ACC112 (cell line): ENCODE measurements at regions not wholly inside any gene's neighbourhood (a gene's known extent, or its start where the extent isn't known, plus 50 kb on each side); places are given as distances from the start of the nearest gene placed in this dataset.

Source experiments
- H2AFZ ChIP-seq: fragments of 200-600 bp; sonication (generic); one replicate; pipeline ENCODE4 v1.6.0; 2017; ENCODE audit warnings: antibody characterized with exemption, low read length; ENCODE audit not compliant: unreplicated experiment
- H3K27ac ChIP-seq: fragments of 200-600 bp; sonication (generic); 2 replicates; pipeline ENCODE4 v1.5.1; 2014; ENCODE audit warnings: low read depth, mild to moderate bottlenecking, antibody characterized with exemption, low read length, moderate library complexity
- H3K27me3 ChIP-seq: fragments of 200-600 bp; sonication (generic); 2 replicates; pipeline ENCODE4 v1.6.1; 2014; ENCODE audit warnings: mild to moderate bottlenecking, antibody characterized with exemption, low read length, moderate library complexity, mixed read lengths; ENCODE audit not compliant: insufficient read depth
- H3K36me3 ChIP-seq: fragments of 200-600 bp; sonication (generic); 2 replicates; pipeline ENCODE4 v1.6.1; 2016; ENCODE audit warnings: mild to moderate bottlenecking, antibody characterized with exemption, low read length, moderate library complexity, mixed read lengths; ENCODE audit not compliant: insufficient read depth
- H3K4me1 ChIP-seq: fragments of 200-600 bp; sonication (generic); one replicate; pipeline ENCODE4 v1.6.1; 2016; ENCODE audit warnings: low read length, mixed read lengths; ENCODE audit not compliant: insufficient read depth, unreplicated experiment, control insufficient read depth
- H3K4me3 ChIP-seq: fragments of 200-600 bp; sonication (generic); 2 replicates; pipeline ENCODE4 v1.5.1; 2014; ENCODE audit warnings: mild to moderate bottlenecking, low read depth, low read length
- H3K79me2 ChIP-seq: fragments of 200-600 bp; sonication (generic); one replicate; pipeline ENCODE4 v1.6.0; 2016; ENCODE audit warnings: low read length; ENCODE audit not compliant: control insufficient read depth, unreplicated experiment, insufficient read depth

- Histone ChIP-seq H3K79me2 (no peaks in the 10 kb centered on the region), H3K27me3 (no peaks in the 10 kb centered on the region), H3K4me1 (peaks cover 14% of the 10 kb centered on the region), H3K27ac (peak overlapping the region; percentile 49; the same call in 1 of the 2 replicates), H2AFZ (no peak overlapping the region), H3K4me3 (no peak overlapping the region), H3K36me3 (peaks cover 4% of the 10 kb centered on the region; the same call in 1 of the 2 replicates)
Observed at GRCh38 chr3:194536871-194537637, 50.3 kb upstream of the ATP13A3 start.
